Hepatocyte (in vitro differentiated cells): ENCODE measurements at regions not wholly inside any gene's neighbourhood (a gene's known extent, or its start where the extent isn't known, plus 50 kb on each side); places are given as distances from the start of the nearest gene placed in this dataset.

Source experiments
- DNase-seq: peaks from one replicate; pipeline ENCODE4 v3.0.0-alpha.2; 2016; ENCODE audit warnings: low spot score
- H2AFZ ChIP-seq: fragments of 200-600 bp; sonication (generic); 2 replicates; pipeline ENCODE4 v1.6.0; 2016; ENCODE audit warnings: antibody characterized with exemption, mild to moderate bottlenecking
- H3K27ac ChIP-seq: fragments of 200-600 bp; sonication (generic); 2 replicates; pipeline ENCODE4 v1.5.1; 2016; ENCODE audit warnings: mild to moderate bottlenecking
- H3K27me3 ChIP-seq: fragments of 200-600 bp; sonication (generic); 2 replicates; pipeline ENCODE4 v1.6.1; 2016
- H3K36me3 ChIP-seq: fragments of 200-600 bp; sonication (generic); replicated peaks from 2 replicates; pipeline ENCODE4 v1.5.1; 2016; ENCODE audit warnings: low read depth; ENCODE audit not compliant: insufficient read depth
- H3K4me1 ChIP-seq: fragments of 200-600 bp; sonication (generic); 2 replicates; pipeline ENCODE4 v1.5.1; 2016; ENCODE audit warnings: mild to moderate bottlenecking, moderate library complexity; ENCODE audit not compliant: insufficient read depth
- H3K4me2 ChIP-seq: fragments of 200-600 bp; sonication (generic); 2 replicates; pipeline ENCODE4 v1.6.0; 2016
- H3K4me3 ChIP-seq: fragments of 200-600 bp; sonication (generic); 2 replicates; pipeline ENCODE4 v1.5.1; 2016; ENCODE audit warnings: mild to moderate bottlenecking
- H3K79me2 ChIP-seq: fragments of 200-600 bp; sonication (generic); 2 replicates; pipeline ENCODE4 v1.6.0; 2017; ENCODE audit warnings: mild to moderate bottlenecking
- H3K9me2 ChIP-seq: fragments of 200-600 bp; sonication (generic); replicated peaks from 2 replicates; pipeline ENCODE4 v1.6.0; 2017; ENCODE audit warnings: mild to moderate bottlenecking; ENCODE audit not compliant: insufficient read depth
- H3K9me3 ChIP-seq: fragments of 200-600 bp; sonication (generic); 2 replicates; pipeline ENCODE4 v1.5.1; 2016; ENCODE audit warnings: low read depth, mild to moderate bottlenecking
- H4K20me1 ChIP-seq: fragments of 200-600 bp; sonication (generic); 2 replicates; pipeline ENCODE4 v1.6.0; 2016; ENCODE audit warnings: mild to moderate bottlenecking; ENCODE audit not compliant: insufficient read depth, poor library complexity, severe bottlenecking
- CTCF ChIP-seq: fragments of 200-600 bp; sonication (generic); IDR thresholded peaks from 2 replicates; pipeline ENCODE4 v1.5.1; 2016; ENCODE audit warnings: antibody characterized with exemption, mild to moderate bottlenecking; ENCODE audit not compliant: poor library complexity
- EZH2 ChIP-seq: fragments of 200-600 bp; sonication (generic); IDR thresholded peaks from 2 replicates; pipeline ENCODE4 v1.6.1; 2016; ENCODE audit warnings: antibody characterized with exemption, mild to moderate bottlenecking, borderline replicate concordance
- EZH2phosphoT487 ChIP-seq: fragments of 200-600 bp; sonication (generic); IDR thresholded peaks from one replicate; pipeline ENCODE4 v1.6.1; 2018; ENCODE audit warnings: antibody characterized with exemption, mild to moderate bottlenecking, low read depth, moderate library complexity; ENCODE audit not compliant: unreplicated experiment, severe bottlenecking
- WGBS: methylation state at CpG from one replicate; pipeline ENCODE4 v1.1.6; 2016; ENCODE audit warnings: low lambda C conversion rate; ENCODE audit errors: missing lambda C conversion rate; 5-methylcytosine and 5-hydroxymethylcytosine counted together

GRCh38 chr12:28054583-28054982 lies 82.0 kb upstream of the PTHLH start:
- H3K79me2 ChIP-seq = no peaks in the 10 kb centered on the region
- H3K4me2 ChIP-seq = no peak overlapping the region
- H3K4me1 ChIP-seq = no peaks in the 10 kb centered on the region
- no peak overlapping the region for H2AFZ ChIP-seq
- no peaks in the 10 kb centered on the region for H3K27me3 ChIP-seq
- no peaks in the 10 kb centered on the region for H3K9me3 ChIP-seq
- no peaks in the 10 kb centered on the region for H3K9me2 ChIP-seq
- no peak overlapping the region for H3K27ac ChIP-seq
- no peaks in the 10 kb centered on the region for H3K36me3 ChIP-seq
- DNase-seq = no peak
- 100% methylated on average over 1 of the region's 1 CpG for WGBS
- no peak for TF ChIP-seq EZH2phosphoT487
- TF ChIP-seq CTCF = no peak
- TF ChIP-seq EZH2 = no peak
- H4K20me1 ChIP-seq = no peaks in the 10 kb centered on the region
- no peak overlapping the region for H3K4me3 ChIP-seq

- no peaks in the 10 kb centered on the region for H3K27me3 ChIP-seq
- H3K36me3 ChIP-seq = no peaks in the 10 kb centered on the region
- H3K9me3 ChIP-seq = no peaks in the 10 kb centered on the region
- TF ChIP-seq EZH2phosphoT487 (no peak), EZH2 (no peak), CTCF (no peak)
- H3K27ac ChIP-seq = no peak overlapping the region
- no peak for DNase-seq
- no peak overlapping the region for H2AFZ ChIP-seq
- H3K4me1 ChIP-seq = no peaks in the 10 kb centered on the region
- H4K20me1 ChIP-seq = no peaks in the 10 kb centered on the region
- no peak overlapping the region for H3K4me3 ChIP-seq
- no peaks in the 10 kb centered on the region for H3K9me2 ChIP-seq
- WGBS = 89% methylated on average over 8 of the region's 8 CpGs
- H3K4me2 ChIP-seq = no peak overlapping the region
- no peaks in the 10 kb centered on the region for H3K79me2 ChIP-seq
Measured at GRCh38 chr12:28057856-28058615, 85.5 kb upstream of the PTHLH start.

GRCh38 chr12:28059220-28059619 lies 86.7 kb upstream of the PTHLH start:
- WGBS = 73% methylated on average over 1 of the region's 1 CpG
- no peak overlapping the region for H3K4me3 ChIP-seq
- H3K9me2 ChIP-seq = no peaks in the 10 kb centered on the region
- no peaks in the 10 kb centered on the region for H3K4me1 ChIP-seq
- no peaks in the 10 kb centered on the region for H3K79me2 ChIP-seq
- H3K9me3 ChIP-seq = no peaks in the 10 kb centered on the region
- no peaks in the 10 kb centered on the region for H3K27me3 ChIP-seq
- H4K20me1 ChIP-seq = no peaks in the 10 kb centered on the region
- TF ChIP-seq EZH2 (no peak), CTCF (no peak), EZH2phosphoT487 (no peak)
- H2AFZ ChIP-seq = no peak overlapping the region
- no peak overlapping the region for H3K4me2 ChIP-seq
- no peak overlapping the region for H3K27ac ChIP-seq
- DNase-seq = no peak
- H3K36me3 ChIP-seq = no peaks in the 10 kb centered on the region
